ENCODE measurements at regions not wholly inside any gene's neighbourhood (a gene's known extent, or its start where the extent isn't known, plus 50 kb on each side); places are given as distances from the start of the nearest gene placed in this dataset.

- TF ChIP-seq CTCF (IDR thresholded peaks at IDR 0.05; ENCODE audit: control extremely low read depth in 1 of 3, insufficient read depth in 1 of 3, low read depth in 1 of 3, low read length in 3 of 3) (no peak), TAF1 (IDR thresholded peaks at IDR 0.05; ENCODE audit: low read depth, low read length) (no peak), EZH2 (IDR thresholded peaks at IDR 0.05; ENCODE audit: low read depth, low read length, severe bottlenecking) (no peak), BACH1 (IDR thresholded peaks at IDR 0.05; ENCODE audit: low read length) (no peak), POLR2A (IDR thresholded peaks at IDR 0.05; ENCODE audit: control extremely low read depth in 1 of 2, low read depth in 2 of 2, low read length in 2 of 2) (no peak), YY1 (IDR thresholded peaks at IDR 0.05; ENCODE audit: low read depth, low read length) (no peak)
These were observed 515.6 kb upstream of the ACO1 start for GRCh38 chr9:31868830-31869229.
